Stimulated activated CD8-positive, alpha-beta memory T cell treated with anti-CD3 and anti-CD28 coated beads, Interleukin-15, amount 100 ng/mL, for 48 hours (primary cell): ENCODE measurements at regions not wholly inside any gene's neighbourhood (a gene's known extent, or its start where the extent isn't known, plus 50 kb on each side); places are given as distances from the start of the nearest gene placed in this dataset.

Experiments
- DNase-seq, 2 donors: peaks; one replicate each; pipeline ENCODE4 v3.0.0-alpha.2; 2020; ENCODE audit warnings: low read depth in 2 of 2

DNA sequence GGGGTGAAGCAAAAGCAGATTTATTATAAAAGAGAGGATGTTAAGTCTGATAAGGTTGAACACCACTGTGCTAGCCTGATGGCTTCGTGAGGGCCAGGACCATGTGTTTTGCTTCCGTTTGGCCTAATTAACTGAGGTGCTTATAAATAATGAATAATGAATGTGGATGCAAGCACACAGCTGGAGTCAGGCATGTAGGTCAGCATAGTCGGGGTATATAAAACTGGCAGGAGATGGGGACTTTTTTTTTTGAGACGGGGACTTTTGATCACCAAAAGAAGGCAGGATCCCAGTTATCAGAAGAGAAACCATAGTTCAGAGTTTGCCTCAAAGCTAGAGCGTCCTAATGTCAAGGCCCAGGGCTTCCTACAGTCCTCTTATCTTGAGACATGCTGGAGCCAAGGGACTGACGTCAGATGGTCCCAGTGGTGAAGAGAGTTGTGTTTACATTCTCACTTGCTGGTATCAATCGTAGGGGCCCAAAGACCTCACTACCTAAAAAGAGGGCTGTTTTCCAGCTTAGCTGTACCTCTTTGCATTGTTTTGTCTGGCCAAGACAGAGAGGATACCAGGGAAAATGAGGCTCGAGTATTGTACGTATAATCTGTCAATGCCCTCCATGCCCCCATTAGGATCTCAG, 50.4 kb downstream of the RTL9 start:
- no peak for DNase-seq

DNA sequence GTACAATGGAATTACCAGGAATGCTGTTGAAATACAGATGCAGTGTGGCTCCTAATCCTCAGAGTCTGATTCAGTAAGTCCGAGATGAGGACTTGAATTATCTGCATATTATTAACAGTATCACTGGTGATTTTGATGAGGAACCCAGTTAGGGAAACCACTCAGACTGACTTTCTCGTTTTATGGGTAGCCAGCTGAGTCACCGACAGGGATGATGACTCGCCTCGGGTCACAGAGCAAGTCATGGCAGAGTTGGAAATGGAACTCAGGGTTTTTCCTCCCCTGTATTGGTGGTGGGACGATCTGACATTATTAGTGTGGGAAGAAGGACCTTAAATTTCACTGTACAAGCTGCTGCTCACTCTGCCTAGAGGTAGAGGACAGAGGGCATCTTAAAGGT, 51.3 kb downstream of the RTL9 start:
- peak; percentile 17 to 18 for DNase-seq

- no peak for DNase-seq
Observed at GRCh38 chrX:110410603-110411002, 52.0 kb downstream of the RTL9 start.

DNA sequence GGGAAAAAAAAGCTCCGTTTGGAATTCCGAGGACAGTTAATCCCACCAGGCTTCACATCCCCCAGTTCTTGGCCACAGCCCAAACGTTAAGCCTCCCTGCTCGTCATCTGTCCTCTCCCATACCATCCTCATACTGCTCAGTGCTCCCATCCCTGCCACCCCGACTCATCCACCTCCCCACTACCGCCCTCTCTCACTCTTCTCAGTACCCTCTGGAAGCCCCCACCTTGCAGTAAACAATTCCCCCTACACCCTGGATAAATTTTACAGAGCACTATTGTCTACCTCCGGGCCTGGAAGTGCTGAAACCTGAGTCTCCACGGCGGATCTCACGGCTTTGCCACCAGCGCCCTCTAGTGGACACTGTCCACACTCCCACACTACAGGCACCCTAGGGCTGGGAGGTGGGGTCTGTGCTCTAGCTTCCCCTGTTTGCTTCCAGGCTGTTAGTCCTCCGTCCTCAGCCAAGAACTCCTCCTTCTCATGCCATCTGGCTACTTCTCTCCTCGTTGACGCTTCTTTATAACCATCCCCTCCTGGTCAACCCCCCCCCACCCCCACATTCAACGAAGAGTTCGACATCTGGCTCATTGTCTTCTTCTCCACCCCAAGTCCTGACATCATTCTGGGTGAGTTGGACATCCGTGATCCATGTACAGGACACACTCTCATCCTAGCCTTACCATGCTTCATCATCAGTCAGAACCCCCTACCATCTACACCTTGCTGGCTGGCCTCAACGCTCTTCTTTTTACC, 54.5 kb downstream of the RTL9 start:
- peak; percentile 33 to 42 for DNase-seq

DNA sequence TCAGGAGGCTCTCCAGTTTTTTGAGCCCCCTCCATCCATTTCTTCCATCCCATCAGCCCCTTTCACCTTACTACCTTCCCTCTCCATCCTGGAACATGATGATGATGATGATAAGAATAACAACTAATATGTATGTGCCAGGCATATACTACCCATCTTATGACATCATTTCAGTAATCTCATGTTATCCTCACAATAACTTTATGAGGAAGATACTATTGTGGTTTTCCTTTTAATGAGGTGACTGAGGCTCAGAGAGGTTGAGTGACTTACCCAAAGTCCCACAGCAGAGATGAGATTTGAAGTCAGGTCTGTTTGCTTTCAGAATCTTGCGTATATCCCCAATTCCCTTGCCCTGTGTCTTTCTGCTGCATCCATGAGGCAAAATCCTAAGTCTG, 55.1 kb downstream of the RTL9 start:
- DNase-seq, result no peak

DNA sequence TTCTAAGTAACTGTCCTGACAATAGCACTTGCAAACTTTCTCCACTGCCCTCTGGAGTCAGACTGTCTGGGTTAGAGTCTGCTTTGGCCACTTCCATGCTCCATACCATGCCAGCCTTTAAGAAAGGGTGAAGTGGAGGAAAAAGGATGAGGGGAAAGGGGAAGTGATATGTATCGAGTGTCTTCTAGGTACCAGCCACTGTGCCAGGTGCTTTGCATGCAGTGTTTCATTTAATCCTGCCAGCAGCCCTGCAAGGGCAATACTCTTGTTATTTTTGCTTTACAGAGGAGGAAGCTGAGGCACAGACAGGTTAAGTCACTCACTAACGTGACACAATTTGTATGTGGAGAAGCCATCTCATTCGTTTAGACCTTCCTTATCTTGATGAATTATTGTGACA, 55.6 kb downstream of the RTL9 start:
- DNase-seq, result no peak

DNA sequence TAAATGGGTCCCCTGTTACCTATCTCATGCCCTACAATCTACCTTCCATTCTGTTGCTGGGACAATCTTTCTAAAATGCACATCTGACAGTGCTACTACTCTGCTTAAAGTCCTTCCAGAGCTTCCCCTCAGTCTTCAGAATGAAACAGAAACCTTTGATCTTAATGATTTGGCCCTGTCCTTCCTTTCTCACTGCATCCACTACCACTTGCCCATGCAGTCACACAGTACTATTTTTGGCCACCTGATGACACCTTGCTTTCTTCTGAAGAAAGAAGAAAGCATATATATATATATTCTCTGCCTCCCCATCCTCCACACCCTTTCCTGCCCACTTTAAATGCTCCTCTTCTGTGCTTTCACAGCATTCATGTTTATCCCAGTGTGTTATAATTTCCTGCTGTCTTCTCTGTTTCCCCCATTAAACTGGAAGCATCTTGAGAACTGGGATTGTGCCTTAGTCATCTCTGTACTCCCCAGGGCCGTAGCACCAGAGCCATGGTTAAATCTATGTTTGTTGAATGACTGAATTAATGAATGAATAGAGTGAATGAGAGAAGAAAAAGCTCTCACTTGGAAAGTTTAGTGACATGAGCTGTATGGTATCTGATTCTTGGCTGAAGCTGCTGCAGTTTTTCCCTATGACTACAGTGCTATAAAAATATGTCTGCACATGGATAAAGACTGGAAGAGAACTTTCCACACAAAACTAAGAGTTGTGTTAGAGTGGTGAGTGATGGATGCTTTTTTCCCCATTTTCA, 56.2 kb downstream of the RTL9 start:
- DNase-seq, result no peak

DNA sequence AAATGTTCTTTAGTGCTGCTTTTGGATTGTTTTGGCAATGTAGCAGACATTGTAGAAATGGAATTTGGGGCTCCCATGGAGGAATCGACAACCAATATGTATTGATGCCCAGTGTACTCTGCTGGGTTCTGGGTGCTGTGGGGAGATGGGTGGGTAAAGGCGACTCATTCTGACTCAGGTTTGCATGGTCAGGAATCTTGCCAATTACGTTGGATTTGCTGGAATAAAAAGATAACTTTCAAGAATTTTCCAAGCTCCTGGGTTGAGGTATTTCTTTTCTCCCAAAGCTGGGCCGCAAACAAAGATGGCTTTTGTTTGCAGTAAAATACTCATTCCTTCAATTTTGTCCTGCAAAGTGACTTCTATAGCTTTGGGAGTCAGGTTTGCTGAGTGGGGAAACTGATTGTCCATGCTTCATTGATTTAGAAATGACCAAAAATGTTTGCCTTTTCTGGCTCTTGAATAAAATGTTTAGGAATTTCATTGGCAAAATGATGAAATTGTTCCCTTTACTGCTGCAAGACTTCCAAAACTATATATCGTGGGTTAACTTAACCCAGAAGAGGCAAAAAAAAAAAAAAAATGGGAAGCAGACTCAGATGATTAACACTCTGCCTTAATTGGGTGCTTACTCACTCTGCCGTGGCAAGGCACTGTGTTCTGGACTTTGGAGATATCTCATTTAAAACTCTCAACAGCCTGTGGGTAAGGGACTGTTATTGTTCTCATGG, 57.0 kb downstream of the RTL9 start:
- no peak for DNase-seq

DNA sequence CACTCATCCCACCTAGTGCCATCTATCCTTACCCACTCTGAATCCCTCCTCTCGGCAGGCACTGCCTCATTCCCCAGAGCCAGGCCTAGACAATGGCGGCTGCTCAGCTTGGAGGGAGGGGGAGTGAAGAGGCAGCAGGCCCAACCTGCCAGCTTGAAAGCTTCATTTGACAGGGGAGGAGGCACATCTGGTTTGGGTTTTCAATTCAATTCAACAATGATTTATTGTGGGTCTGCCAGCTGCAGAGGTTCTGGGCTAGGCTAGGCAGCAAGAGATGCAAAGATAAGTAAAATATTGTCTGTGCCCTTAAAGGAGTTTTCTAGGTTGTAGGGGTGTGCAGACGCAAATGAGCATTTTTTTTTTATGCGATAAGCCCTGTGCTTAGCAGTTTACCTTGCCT, 58.5 kb downstream of the RTL9 start:
- DNase-seq, result no peak

GRCh38 chrX:110418316-110419235, 59.9 kb downstream of the RTL9 start:
- DNase-seq, result no peak

DNA sequence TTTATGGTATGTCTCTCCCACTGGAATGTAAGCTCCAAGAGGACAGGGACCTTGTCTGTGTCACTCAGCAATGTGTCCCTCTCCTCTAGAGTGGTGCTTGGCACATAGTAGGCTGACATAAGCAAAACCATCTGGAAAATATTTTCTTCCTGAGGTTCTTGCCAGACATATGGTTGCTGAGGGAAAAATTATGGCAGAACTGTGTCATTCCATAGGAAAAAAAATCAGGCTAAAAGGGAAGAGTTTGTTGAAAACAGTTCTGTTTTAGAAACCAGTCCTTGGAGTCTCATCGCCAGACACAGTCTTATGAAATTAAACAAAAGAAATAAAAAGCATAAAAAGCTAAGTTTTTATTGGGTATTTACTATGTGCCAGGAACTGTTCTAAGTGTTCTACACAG, 60.9 kb downstream of the RTL9 start:
- DNase-seq, result no peak

DNA sequence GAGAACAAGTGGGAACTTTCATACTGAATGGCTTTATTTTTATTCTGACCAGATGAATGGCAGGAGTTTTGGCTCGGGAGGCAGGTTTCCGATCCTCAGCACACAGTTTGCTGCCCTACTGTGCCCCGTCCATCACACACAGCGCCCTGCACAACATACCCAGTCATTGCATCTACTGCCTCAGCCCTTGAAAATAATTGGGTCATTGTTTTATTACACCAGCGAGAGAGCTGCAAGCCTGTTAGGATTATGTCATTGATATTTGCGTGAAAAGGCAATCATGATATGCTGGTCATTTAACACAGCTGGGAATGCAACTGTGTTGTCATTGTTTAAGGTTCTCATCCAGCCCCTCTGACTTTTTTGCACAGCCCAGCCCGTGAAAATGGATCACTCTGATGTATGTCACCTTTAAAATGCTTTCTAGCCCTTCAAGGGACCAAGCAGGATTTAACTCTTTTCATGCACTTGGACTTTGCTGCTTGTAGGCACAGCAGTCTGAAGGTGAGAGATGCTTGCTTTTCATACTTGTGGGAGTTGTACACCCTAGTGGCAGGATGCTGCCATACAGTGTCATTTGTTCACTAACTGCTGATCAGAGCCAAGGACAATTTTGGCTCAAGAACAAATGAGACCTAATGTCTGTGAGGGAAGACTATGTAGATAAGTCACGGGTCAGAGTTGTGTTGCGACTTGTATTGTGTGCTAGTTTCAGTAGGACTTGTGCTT, 62.3 kb downstream of the RTL9 start:
- DNase-seq, result no peak

DNA sequence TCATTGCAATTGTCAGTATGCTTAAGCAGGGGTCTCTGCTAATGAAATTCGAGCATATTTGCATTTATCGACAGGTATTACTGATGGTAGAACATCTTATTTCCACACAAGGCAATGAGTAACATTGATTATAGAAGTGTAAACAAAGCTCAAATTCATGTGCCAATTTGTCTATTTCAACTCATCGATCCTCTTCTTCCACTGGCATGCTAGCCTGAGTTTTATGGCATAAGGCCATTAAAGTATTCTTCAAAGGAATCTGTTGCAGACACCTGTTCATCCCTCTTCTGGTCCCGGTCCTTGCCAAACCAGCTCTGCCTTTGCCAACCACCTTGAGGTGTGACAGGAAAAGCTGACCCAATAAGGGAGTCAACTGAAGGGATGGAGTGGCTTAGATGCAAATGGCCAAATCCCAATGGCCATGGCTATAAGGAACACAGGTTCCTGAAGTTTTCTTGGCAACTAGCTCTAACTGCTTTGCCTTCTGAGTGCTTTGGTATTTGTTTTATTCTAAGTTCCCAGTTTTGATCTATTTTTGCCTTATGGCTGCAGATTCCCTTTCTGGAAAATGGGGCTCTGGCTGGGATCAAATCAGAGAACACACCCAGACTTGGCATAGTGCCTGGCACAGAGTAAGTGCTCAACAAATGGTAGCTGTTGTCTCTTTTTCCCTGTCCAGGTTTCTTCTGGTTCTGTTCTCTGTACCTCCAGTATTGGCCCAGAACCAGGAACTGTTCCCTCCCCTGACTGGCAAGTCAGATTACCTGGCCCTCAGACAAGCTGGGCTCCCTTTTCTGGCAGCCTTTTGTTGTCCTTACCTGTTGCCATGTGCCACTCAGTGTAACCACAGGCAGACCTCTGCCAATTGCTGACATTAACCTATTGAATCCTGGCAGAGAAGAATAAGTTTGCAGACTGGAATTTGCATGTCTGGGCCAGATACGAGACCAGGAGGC, 63.1 kb downstream of the RTL9 start:
- no peak for DNase-seq

GRCh38 chrX:110425222-110426154, 66.8 kb downstream of the RTL9 start:
- no peak for DNase-seq

DNA sequence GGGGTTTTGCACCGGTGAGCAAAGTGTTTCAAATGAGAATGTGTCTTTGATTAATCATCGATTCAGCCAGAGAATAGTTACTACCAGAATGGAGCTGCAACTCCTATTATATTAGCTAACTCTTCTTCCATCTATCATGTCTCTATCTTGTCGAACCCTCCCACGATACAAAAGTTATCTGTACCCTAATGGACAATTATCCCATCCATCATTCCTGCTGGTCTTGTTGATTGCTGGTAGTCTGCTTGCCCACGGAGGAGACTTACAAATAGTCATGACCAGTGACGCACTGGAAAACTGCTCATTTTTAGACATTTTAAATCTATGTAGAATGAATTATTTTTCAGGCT, 67.5 kb downstream of the RTL9 start:
- no peak for DNase-seq

DNA sequence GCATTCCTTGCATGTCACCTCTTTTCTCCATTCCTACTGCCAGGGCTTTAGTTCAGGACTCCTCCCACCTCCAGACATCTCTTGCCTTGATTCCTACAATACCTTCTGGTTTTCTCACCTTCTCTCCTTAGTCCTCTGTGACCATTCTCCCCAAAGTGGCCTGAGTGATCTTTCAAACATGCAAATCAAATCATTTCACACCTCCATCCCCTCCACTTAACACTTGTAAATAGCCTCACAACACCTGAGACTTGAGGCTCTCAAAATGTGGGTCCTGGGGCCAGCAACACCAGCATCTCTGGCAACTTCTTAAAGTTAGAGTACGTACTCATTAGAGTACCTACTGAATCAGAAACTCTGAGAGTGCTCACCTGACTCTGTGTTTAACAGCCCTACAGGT, 68.4 kb downstream of the RTL9 start:
- no peak for DNase-seq

GRCh38 chrX:110428144-110428543, 69.5 kb downstream of the RTL9 start:
- DNase-seq, result no peak
